H1 (cell line): ENCODE measurements at regions not wholly inside any gene's neighbourhood (a gene's known extent, or its start where the extent isn't known, plus 50 kb on each side); places are given as distances from the start of the nearest gene placed in this dataset.

ENCODE experiments used
- ASH2L ChIP-seq: fragments of 200-600, 300-600 bp; sonication (generic); IDR thresholded peaks from one replicate; pipeline ENCODE4 v1.7.1; 2017; ENCODE audit warnings: low read length
- SIN3A ChIP-seq, 2 experiments: IDR thresholded peaks in 1 of 2; conservative IDR thresholded peaks in 1 of 2; 2 replicates each; pipeline ENCODE4 v1.6.1; 2011 to 2012; ENCODE audit warnings: low read length in 2 of 2, improper control_type of control experiment in 1 of 2, low read depth in 1 of 2, mild to moderate bottlenecking in 1 of 2
- SP1 ChIP-seq: IDR thresholded peaks from 2 replicates; pipeline ENCODE4 v1.6.1; 2011; ENCODE audit warnings: low read depth, low read length

DNA sequence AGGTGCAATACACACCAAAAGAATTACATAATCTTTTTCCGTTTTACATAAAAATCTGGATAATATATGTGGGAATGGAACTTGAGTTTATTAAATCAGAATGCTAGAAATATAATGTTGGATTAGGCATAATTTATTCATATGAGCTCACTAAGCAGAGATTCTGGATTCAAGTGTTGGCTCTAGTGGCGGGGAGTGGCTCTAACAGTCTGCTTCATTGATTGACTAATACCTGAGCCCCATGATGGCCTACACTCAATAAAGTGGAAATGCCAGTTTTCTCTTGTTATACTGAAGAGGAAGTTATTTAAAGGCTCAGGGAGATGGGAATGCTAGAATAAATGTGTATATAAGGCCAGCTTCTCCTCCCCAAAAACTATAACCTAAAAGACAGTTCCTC is 285.5 kb upstream of the MOCS1 start (continued):
- no peak for TF ChIP-seq SIN3A (conservative IDR thresholded peaks at IDR 0.05 in 1 of 2, IDR thresholded peaks at IDR 0.05 in 1 of 2; ENCODE audit: low read depth in 1 of 2, low read length in 2 of 2)
- TF ChIP-seq SP1, result no peak
- TF ChIP-seq ASH2L, result no peak
